Colonic mucosa (tissue), 4 donors: ENCODE measurements at regions not wholly inside any gene's neighbourhood (a gene's known extent, or its start where the extent isn't known, plus 50 kb on each side); places are given as distances from the start of the nearest gene placed in this dataset.

Experiments
- DNase-seq: peaks from one replicate; pipeline ENCODE4 v3.0.0-alpha.2; 2020
- H3K27ac ChIP-seq: fragments of 200-600 bp; one replicate; pipeline ENCODE4 v1.8.0; 2021
- H3K27me3 ChIP-seq: fragments of 200-600 bp; one replicate; pipeline ENCODE4 v1.8.0; 2021
- H3K36me3 ChIP-seq: fragments of 200-600 bp; one replicate; pipeline ENCODE4 v1.8.0; 2021
- H3K4me1 ChIP-seq: fragments of 200-600 bp; one replicate; pipeline ENCODE4 v1.8.0; 2021; ENCODE audit warnings: mild to moderate bottlenecking
- H3K4me3 ChIP-seq: fragments of 200-600 bp; one replicate; pipeline ENCODE4 v1.8.0; 2021
- H3K9ac ChIP-seq, 2 donors: one replicate each; pipeline ENCODE4 v1.7.0; 2013; ENCODE audit warnings: control low read depth in 2 of 2, low read depth in 2 of 2, low read length in 2 of 2
- H3K9me3 ChIP-seq: fragments of 200-600 bp; one replicate; pipeline ENCODE4 v1.8.0; 2021
- intact Hi-C: fragments of 100-400 bp; cut with DNase I; formaldehyde crosslinking; loops from one replicate; pipeline ENCODE4 v1.14.1; 2022
- TF ChIP-seq, protein P1 (sequence below): fragments of 200-600 bp; IDR thresholded peaks from one replicate; pipeline ENCODE4 v1.8.0; 2022; ENCODE audit warnings: antibody characterized with exemption, mild to moderate bottlenecking
- donor health status: healthy.
- donor health status: DM: no; HTN: no; CAD: no.
- donor health status: DM: no; HTN: no; CAD: no.

DNA sequence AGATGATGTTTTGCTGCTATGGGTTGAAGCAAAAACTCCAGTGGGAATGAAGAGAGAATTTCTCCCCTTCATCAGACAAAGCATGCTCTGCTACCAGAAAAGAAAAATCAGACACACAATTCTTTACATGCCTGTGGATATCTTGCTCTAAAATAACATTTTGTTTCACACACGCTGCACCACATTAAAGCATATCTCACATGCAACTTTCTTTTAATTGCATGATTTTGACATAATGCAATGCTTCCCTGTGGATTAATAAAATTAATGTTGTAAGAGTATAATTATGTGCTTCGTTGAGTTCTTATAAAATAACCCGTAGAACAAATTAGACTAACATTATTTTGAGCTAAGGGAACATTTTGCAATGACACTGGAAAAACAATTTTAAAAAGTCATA is 2230.7 kb downstream of the PCDH7 start:
- H3K9ac ChIP-seq: no peak overlapping the region
- DNase-seq: no peak
- intact Hi-C loops: no loop called here
- H3K36me3 ChIP-seq: no peaks in the 10 kb centered on the region
- H3K4me1 ChIP-seq: no peaks in the 10 kb centered on the region
- no peaks in the 10 kb centered on the region for H3K9me3 ChIP-seq
- H3K27me3 ChIP-seq: no peaks in the 10 kb centered on the region
- TF ChIP-seq, protein P1, sequence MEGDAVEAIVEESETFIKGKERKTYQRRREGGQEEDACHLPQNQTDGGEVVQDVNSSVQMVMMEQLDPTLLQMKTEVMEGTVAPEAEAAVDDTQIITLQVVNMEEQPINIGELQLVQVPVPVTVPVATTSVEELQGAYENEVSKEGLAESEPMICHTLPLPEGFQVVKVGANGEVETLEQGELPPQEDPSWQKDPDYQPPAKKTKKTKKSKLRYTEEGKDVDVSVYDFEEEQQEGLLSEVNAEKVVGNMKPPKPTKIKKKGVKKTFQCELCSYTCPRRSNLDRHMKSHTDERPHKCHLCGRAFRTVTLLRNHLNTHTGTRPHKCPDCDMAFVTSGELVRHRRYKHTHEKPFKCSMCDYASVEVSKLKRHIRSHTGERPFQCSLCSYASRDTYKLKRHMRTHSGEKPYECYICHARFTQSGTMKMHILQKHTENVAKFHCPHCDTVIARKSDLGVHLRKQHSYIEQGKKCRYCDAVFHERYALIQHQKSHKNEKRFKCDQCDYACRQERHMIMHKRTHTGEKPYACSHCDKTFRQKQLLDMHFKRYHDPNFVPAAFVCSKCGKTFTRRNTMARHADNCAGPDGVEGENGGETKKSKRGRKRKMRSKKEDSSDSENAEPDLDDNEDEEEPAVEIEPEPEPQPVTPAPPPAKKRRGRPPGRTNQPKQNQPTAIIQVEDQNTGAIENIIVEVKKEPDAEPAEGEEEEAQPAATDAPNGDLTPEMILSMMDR: no peak
- H3K4me3 ChIP-seq: no peak overlapping the region
- H3K27ac ChIP-seq: no peak overlapping the region

DNA sequence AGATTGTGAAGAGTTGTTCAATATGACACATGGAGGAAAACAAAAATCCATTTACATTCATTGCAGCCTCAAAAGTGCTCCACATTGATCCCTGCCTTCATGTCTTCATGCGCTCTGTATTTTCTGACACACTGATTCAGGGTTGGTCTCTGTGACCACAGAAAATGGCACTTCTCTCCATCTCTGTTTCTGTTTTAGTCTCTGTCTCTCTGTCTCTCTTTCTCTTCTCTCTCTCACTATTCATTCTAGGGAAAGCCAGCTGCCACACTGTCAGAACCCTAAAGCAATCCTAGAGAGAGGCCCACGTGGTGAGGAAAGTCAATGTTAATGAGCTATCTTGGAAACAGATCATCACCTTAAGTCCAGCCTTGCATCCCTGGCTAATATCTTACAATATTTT is 2238.4 kb downstream of the PCDH7 start:
- H3K36me3 ChIP-seq: no peaks in the 10 kb centered on the region
- DNase-seq: no peak
- H3K4me3 ChIP-seq: no peak overlapping the region
- no peak overlapping the region for H3K9ac ChIP-seq
- TF ChIP-seq, protein P1: no peak
- no peaks in the 10 kb centered on the region for H3K27me3 ChIP-seq
- no peaks in the 10 kb centered on the region for H3K9me3 ChIP-seq
- no peak overlapping the region for H3K27ac ChIP-seq
- intact Hi-C loops: no loop called here
- H3K4me1 ChIP-seq: no peaks in the 10 kb centered on the region

DNA sequence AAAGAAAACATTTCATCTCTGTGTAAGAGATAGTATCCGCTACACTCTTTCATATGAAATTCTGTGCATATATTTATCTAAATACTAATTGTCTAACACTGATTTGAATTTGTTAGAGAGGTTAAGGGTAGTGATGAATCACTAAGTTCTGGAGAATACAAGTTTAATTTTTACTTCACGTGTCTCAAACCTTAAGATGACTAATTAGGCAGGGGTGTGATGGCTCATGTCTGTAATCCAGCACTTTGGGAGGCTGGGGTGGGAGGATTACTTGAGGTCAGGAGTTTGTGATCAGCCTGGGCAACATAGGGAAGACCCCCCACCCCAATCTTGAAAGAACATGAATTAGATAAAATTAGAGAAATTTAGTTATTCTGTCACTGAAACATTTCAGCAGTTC is 2241.9 kb downstream of the PCDH7 start:
- TF ChIP-seq, protein P1: no peak
- Histone ChIP-seq H3K9ac (no peak overlapping the region), H3K27me3 (no peaks in the 10 kb centered on the region), H3K4me3 (no peak overlapping the region), H3K36me3 (no peaks in the 10 kb centered on the region), H3K4me1 (no peaks in the 10 kb centered on the region), H3K27ac (no peak overlapping the region), H3K9me3 (no peaks in the 10 kb centered on the region)
- no peak for DNase-seq
- intact Hi-C loops: no loop called here

- no peak for DNase-seq
- no peak overlapping the region for H3K27ac ChIP-seq
- no peaks in the 10 kb centered on the region for H3K27me3 ChIP-seq
- H3K4me3 ChIP-seq: no peak overlapping the region
- TF ChIP-seq, protein P1: no peak
- no peaks in the 10 kb centered on the region for H3K9me3 ChIP-seq
- no peaks in the 10 kb centered on the region for H3K4me1 ChIP-seq
- intact Hi-C loops: no loop called here
- no peaks in the 10 kb centered on the region for H3K36me3 ChIP-seq
- H3K9ac ChIP-seq: no peak overlapping the region
These were observed 2265.1 kb downstream of the PCDH7 start for GRCh38 chr4:32985256-32985655.

DNA sequence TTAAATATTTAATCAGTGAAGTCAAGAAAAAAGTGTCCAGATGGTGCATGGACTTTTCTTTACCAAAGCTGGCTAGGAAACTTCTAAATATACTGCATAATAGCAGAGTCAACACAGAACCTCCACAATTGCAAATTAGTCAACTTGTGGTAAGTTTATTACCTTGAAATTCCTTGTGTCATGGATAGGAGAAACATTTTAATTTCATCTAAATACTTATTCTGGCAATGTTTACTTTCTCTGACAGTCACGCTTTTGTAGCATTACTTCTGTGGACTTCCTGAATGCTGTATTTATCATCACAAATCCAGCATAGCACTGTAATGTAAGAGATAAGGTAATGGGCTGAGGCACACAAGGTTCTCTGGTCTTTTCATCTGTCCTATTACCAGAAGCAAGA is 2266.1 kb downstream of the PCDH7 start:
- TF ChIP-seq, protein P1: no peak
- no peaks in the 10 kb centered on the region for H3K27me3 ChIP-seq
- no peak overlapping the region for H3K9ac ChIP-seq
- no peak for DNase-seq
- no peak overlapping the region for H3K4me3 ChIP-seq
- no peaks in the 10 kb centered on the region for H3K9me3 ChIP-seq
- no peak overlapping the region for H3K27ac ChIP-seq
- H3K4me1 ChIP-seq: no peaks in the 10 kb centered on the region
- H3K36me3 ChIP-seq: no peaks in the 10 kb centered on the region
- intact Hi-C loops: no loop called here

DNA sequence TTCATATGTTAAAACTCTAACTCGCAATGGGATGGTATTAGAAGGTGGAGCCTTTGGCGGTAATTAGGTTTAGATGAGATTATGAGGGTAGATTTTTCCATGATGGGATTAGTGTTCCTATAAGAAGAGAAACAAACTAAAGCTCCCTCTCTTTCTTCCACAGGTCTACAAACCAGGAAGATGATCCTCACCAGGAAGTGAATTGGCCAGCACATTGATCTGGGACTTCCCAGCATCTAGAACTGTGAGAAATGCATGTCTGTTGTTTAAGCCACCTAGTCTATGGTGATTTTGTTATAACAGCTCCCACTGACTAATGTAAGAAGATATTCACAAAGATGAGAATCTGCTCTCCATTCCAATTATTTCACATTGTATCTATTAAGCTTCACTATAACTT is 2266.9 kb downstream of the PCDH7 start:
- Histone ChIP-seq H3K4me3 (no peak overlapping the region), H3K9me3 (no peaks in the 10 kb centered on the region), H3K27ac (no peak overlapping the region), H3K9ac (no peak overlapping the region), H3K27me3 (no peaks in the 10 kb centered on the region), H3K36me3 (no peaks in the 10 kb centered on the region), H3K4me1 (no peaks in the 10 kb centered on the region)
- intact Hi-C loops: no loop called here
- DNase-seq: no peak
- TF ChIP-seq, protein P1: no peak
